ENCODE measurements at regions not wholly inside any gene's neighbourhood (a gene's known extent, or its start where the extent isn't known, plus 50 kb on each side); places are given as distances from the start of the nearest gene placed in this dataset.

GRCh38 chr1:229951856-229952534 lies 115.0 kb upstream of the GALNT2 start:
- ChIA-PET CTCF (no interaction called here), POLR2A (interaction anchor here (0.6 kb wide), 1 partner anchor 229 kb away, joined by 3 read pairs; no protein-coding TSS in a partner anchor)
- ATAC-seq (ENCODE audit: low read depth) = no peak
- H3K4me1 Mint-ChIP-seq = peaks cover 9% of the 10 kb centered on the region
- H3K9me3 Mint-ChIP-seq (ENCODE audit: insufficient read depth) = no peaks in the 10 kb centered on the region
- no peak for DNase-seq
- no peak overlapping the region for H3K27ac Mint-ChIP-seq
- peaks cover 13% of the 10 kb centered on the region for H3K27me3 Mint-ChIP-seq
- no peak overlapping the region for H3K4me3 Mint-ChIP-seq
- WGBS (ENCODE audit: insufficient coverage) = 100% methylated on average over 1 of the region's 2 CpGs
- Histone ChIP-seq H3K79me2 (ENCODE audit: control insufficient read depth, insufficient read depth, low read length) (no peaks in the 10 kb centered on the region), H3K27me3 (replicated peaks in 1 of 4; ENCODE audit: control extremely low read depth in 1 of 4, control insufficient read depth in 3 of 4, insufficient read depth in 4 of 4, low read length in 3 of 4) (peaks cover 0 to 3% (median 0%) of the 10 kb centered on the region in 4 experiments), H3K4me1 (ENCODE audit: control insufficient read depth in 2 of 2, insufficient read depth in 2 of 2, low read length in 2 of 2) (no peaks in the 10 kb centered on the region), H3K4me3 (ENCODE audit: control extremely low read depth in 1 of 5, extremely low read depth in 1 of 5, insufficient read depth in 1 of 5, low read depth in 2 of 5, low read length in 4 of 5) (no peak overlapping the region), H2AFZ (ENCODE audit: insufficient read depth, low read depth, low read length, poor library complexity, severe bottlenecking) (no peak overlapping the region), H4K20me1 (ENCODE audit: control insufficient read depth, insufficient read depth, low read length, poor library complexity, severe bottlenecking) (no peaks in the 10 kb centered on the region), H3K36me3 (replicated peaks in 1 of 2; ENCODE audit: control extremely low read depth in 1 of 2, control insufficient read depth in 1 of 2, extremely low read depth in 1 of 2, insufficient read depth in 2 of 2, low read length in 1 of 2) (no peaks in the 10 kb centered on the region), H3K4me2 (replicated peaks; ENCODE audit: low read depth, low read length, poor library complexity, severe bottlenecking) (no peak overlapping the region), H3K9ac (ENCODE audit: low read length) (no peak overlapping the region), H3K9me3 (ENCODE audit: control extremely low read depth in 1 of 3, control insufficient read depth in 2 of 3, insufficient read depth in 1 of 3, low read length in 2 of 3) (no peaks in the 10 kb centered on the region), H3K27ac (ENCODE audit: low read length in 2 of 2) (no peak overlapping the region)
- intact Hi-C loops (cut with micrococcal nuclease) = no loop called here
- TF ChIP-seq, protein P1, sequence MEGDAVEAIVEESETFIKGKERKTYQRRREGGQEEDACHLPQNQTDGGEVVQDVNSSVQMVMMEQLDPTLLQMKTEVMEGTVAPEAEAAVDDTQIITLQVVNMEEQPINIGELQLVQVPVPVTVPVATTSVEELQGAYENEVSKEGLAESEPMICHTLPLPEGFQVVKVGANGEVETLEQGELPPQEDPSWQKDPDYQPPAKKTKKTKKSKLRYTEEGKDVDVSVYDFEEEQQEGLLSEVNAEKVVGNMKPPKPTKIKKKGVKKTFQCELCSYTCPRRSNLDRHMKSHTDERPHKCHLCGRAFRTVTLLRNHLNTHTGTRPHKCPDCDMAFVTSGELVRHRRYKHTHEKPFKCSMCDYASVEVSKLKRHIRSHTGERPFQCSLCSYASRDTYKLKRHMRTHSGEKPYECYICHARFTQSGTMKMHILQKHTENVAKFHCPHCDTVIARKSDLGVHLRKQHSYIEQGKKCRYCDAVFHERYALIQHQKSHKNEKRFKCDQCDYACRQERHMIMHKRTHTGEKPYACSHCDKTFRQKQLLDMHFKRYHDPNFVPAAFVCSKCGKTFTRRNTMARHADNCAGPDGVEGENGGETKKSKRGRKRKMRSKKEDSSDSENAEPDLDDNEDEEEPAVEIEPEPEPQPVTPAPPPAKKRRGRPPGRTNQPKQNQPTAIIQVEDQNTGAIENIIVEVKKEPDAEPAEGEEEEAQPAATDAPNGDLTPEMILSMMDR (IDR thresholded peaks at IDR 0.05) = no peak
- TF ChIP-seq EZH2 (IDR thresholded peaks at IDR 0.05; ENCODE audit: borderline replicate concordance, insufficient read depth, low read depth, low read length, poor library complexity, severe bottlenecking) = no peak

DNA sequence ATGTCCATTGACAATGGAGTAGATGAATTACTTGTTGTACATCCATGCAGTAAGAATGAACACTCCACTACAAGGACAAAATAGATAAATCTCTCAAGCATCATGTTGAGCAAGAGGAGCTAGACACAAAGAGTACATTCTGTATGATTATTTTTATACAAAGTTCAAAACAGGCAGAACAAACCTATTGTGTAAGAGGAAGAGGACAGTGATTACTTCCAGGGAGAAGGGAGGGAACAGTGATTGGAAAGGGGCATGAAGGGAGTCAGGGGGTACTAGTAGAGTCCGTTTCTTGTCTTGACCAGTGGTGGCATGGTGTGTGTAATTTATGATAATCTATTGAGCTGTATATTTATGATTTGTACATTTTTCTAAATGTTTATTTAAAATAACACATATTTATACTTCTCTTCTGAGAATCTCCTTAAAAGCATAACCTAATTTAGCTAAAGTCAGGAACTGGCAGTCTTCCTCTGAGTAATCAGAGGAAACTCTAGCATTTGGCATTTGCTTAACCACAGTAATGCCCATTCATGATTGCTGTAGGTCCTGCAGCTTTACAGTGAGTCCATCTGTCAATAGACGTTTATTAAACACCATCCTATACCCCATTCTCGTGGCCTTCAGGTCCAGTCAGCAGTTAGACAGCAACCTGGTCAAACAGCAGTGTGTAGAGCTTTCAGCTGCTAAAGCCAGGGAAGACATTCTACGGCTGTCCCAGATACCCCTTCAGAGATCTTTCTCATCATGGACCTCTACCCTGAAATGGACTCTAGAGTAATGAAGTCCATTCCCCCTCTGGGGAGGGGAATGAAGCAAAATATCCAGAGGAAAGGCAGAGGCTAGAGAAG lies 114.1 kb upstream of the GALNT2 start:
- no peak for DNase-seq
- H3K36me3 ChIP-seq (replicated peaks in 1 of 2; ENCODE audit: control extremely low read depth in 1 of 2, control insufficient read depth in 1 of 2, extremely low read depth in 1 of 2, insufficient read depth in 2 of 2, low read length in 1 of 2) = no peaks in the 10 kb centered on the region
- no peak for ATAC-seq (ENCODE audit: low read depth)
- H3K9ac ChIP-seq (ENCODE audit: low read length) = no peak overlapping the region
- no peaks in the 10 kb centered on the region for H3K4me1 ChIP-seq (ENCODE audit: control insufficient read depth in 2 of 2, insufficient read depth in 2 of 2, low read length in 2 of 2)
- H4K20me1 ChIP-seq (ENCODE audit: control insufficient read depth, insufficient read depth, low read length, poor library complexity, severe bottlenecking) = no peaks in the 10 kb centered on the region
- H3K4me1 Mint-ChIP-seq = peaks cover 9% of the 10 kb centered on the region
- no peak overlapping the region for H2AFZ ChIP-seq (ENCODE audit: insufficient read depth, low read depth, low read length, poor library complexity, severe bottlenecking)
- no peak overlapping the region for H3K27ac ChIP-seq (ENCODE audit: low read length in 2 of 2)
- TF ChIP-seq, protein P1 (IDR thresholded peaks at IDR 0.05) = no peak
- no peak for TF ChIP-seq EZH2 (IDR thresholded peaks at IDR 0.05; ENCODE audit: borderline replicate concordance, insufficient read depth, low read depth, low read length, poor library complexity, severe bottlenecking)
- no peak overlapping the region for H3K4me3 Mint-ChIP-seq
- no peak overlapping the region for H3K27ac Mint-ChIP-seq
- H3K4me2 ChIP-seq (replicated peaks; ENCODE audit: low read depth, low read length, poor library complexity, severe bottlenecking) = no peak overlapping the region
- ChIA-PET POLR2A (interaction anchor here (0.6 kb wide), 1 partner anchor 228 kb away, joined by 3 read pairs; no protein-coding TSS in a partner anchor), CTCF (interaction anchor here (0.8 kb wide), 1 partner anchor 37 kb away, joined by 4 read pairs; no protein-coding TSS in a partner anchor)
- H3K27me3 Mint-ChIP-seq = peaks cover 19% of the 10 kb centered on the region
- no peaks in the 10 kb centered on the region for H3K79me2 ChIP-seq (ENCODE audit: control insufficient read depth, insufficient read depth, low read length)
- intact Hi-C loops (cut with micrococcal nuclease) = no loop called here
- H3K9me3 Mint-ChIP-seq (ENCODE audit: insufficient read depth) = no peaks in the 10 kb centered on the region
- no peak overlapping the region for H3K4me3 ChIP-seq (ENCODE audit: control extremely low read depth in 1 of 5, extremely low read depth in 1 of 5, insufficient read depth in 1 of 5, low read depth in 2 of 5, low read length in 4 of 5)
- WGBS (ENCODE audit: insufficient coverage) = 76% methylated on average over 2 of the region's 4 CpGs
- peaks cover 0 to 3% (median 0%) of the 10 kb centered on the region in 4 experiments for H3K27me3 ChIP-seq (replicated peaks in 1 of 4; ENCODE audit: control extremely low read depth in 1 of 4, control insufficient read depth in 3 of 4, insufficient read depth in 4 of 4, low read length in 3 of 4)
- H3K9me3 ChIP-seq (ENCODE audit: control extremely low read depth in 1 of 3, control insufficient read depth in 2 of 3, insufficient read depth in 1 of 3, low read length in 2 of 3) = no peaks in the 10 kb centered on the region

Measured in B cell (primary cell).